ENCODE measurements at regions not wholly inside any gene's neighbourhood (a gene's known extent, or its start where the extent isn't known, plus 50 kb on each side); places are given as distances from the start of the nearest gene placed in this dataset.

DNA sequence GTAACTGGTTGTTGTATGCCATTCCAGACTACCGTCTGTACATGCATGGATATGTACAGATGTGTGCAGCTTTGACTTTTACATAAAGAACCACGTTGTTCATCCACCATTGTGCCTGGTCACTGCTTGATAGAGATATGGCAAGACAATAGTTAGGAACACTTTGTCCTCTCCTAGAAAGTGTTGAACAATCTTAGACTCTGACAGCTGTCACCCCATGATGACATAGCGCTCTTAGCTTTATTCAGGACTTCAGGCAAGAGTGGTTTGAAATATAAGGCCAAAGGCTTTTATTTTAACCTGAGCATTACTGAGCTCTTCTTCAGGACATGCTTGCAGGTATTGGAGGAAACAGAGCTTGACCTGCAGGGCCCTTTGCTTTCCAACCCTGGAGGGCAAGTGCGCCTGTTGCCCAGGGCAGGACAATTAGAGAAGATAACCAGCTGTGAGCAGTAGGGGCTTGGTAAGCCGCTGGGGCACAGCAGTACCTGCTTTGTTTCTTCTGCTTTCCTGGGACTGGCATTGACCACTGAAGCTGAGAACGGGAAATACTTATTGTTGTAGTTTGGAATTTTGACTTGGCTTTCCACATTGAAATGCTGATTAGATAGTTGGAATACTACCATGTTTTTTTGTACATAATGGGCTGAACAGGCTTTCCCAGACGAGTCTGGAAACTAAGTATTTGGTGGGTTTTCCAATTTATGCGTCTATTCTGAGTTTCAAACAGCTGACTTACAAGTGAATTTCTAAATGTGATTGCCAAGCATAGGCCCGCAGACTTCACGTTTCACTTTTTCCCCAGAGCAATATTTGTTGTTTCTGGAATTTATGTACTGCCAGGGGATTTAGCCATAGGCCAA, 51.1 kb downstream of the GARRE1 start:
- 18 to 24% methylated on average over 10 of the region's 10 CpGs for WGBS, 2 donors
- Histone ChIP-seq H3K4me3 (ENCODE audit: low read length in 2 of 2) (no peak overlapping the region), H3K27ac (ENCODE audit: low read depth in 1 of 2, low read length in 2 of 2) (peak overlapping the region; percentile 57 to 94), H3K4me1 (ENCODE audit: control insufficient read depth in 1 of 2, insufficient read depth in 2 of 2, low read length in 2 of 2) (peaks cover 0 to 3% of the 10 kb centered on the region in 2 donors), H3K9me3 (ENCODE audit: control insufficient read depth, low read length) (no peaks in the 10 kb centered on the region), H3K36me3 (ENCODE audit: control insufficient read depth in 1 of 2, insufficient read depth in 2 of 2, low read length in 1 of 2) (peaks cover 0 to 2% of the 10 kb centered on the region in 2 donors), H3K27me3 (ENCODE audit: control insufficient read depth in 1 of 2, insufficient read depth in 2 of 2, low read length in 1 of 2) (no peaks in the 10 kb centered on the region)
- ATAC-seq (ENCODE audit: low FRiP score), result peak; percentile 15
- intact Hi-C loops (cut with DNase I), result no loop called here
- no peak for DNase-seq

DNA sequence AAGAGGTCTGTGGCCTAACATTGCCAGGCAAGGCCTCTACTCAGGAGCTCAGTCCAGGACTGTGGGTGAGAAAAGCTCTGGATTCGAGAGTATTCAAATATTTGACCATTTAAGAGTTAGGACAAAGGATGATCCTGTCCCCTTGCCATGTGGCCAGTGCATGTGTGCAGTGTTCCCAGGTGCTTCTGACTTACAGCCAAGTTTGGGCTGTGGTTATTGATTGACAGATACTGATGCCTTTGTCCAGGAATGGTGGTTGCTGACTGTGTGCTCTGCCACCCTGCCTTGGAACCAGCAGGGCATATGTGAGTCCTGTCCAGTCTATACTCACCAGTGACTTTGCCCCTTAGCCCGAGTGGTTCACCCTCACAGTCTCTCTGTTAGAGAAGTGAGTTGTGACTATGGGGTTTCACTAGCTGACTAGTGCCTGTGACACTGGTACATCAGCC, 51.9 kb downstream of the GARRE1 start:
- intact Hi-C loops (cut with DNase I), result no loop called here

DNA sequence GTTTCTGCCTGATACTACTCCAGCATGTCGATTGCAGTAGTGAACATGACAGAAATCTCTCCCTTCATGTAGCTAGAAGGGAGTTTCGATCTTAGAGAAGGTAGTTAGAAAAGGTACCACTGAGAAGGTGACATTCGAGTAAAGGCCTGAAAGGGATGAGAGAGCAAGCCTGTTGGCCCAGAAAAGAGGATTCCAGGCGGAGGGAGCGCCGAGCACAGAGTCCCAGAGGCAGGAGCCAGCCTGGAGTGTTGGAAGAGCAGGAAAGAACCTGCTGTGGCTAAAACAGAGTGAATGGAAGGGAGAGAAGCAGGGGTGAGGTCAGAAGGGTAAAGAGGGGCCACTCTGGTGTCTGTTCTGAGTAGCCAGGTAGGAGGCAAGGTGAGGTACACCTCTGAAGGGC, 52.5 kb downstream of the GARRE1 start:
- no peak overlapping the region for H3K4me3 ChIP-seq (ENCODE audit: low read length in 2 of 2)
- peak overlapping the region; percentile 3 to 93 for H3K27ac ChIP-seq (ENCODE audit: low read depth in 1 of 2, low read length in 2 of 2)
- H3K36me3 ChIP-seq (ENCODE audit: control insufficient read depth in 1 of 2, insufficient read depth in 2 of 2, low read length in 1 of 2), result no peaks in the 10 kb centered on the region
- peaks cover 0 to 3% of the 10 kb centered on the region in 2 donors for H3K4me1 ChIP-seq (ENCODE audit: control insufficient read depth in 1 of 2, insufficient read depth in 2 of 2, low read length in 2 of 2)
- no peaks in the 10 kb centered on the region for H3K9me3 ChIP-seq (ENCODE audit: control insufficient read depth, low read length)
- DNase-seq (no peak), ATAC-seq (ENCODE audit: low FRiP score) (no peak)
- 33 to 42% methylated on average over 6 of the region's 6 CpGs for WGBS, 2 donors
- intact Hi-C loops (cut with DNase I), result no loop called here
- H3K27me3 ChIP-seq (ENCODE audit: control insufficient read depth in 1 of 2, insufficient read depth in 2 of 2, low read length in 1 of 2), result no peaks in the 10 kb centered on the region

More for the DNA sequence above, 51.9 kb downstream of the GARRE1 start:
- Histone ChIP-seq H3K27ac (ENCODE audit: low read depth in 1 of 2, low read length in 2 of 2) (peak overlapping the region; percentile 38 to 94), H3K36me3 (ENCODE audit: control insufficient read depth in 1 of 2, insufficient read depth in 2 of 2, low read length in 1 of 2) (no peaks in the 10 kb centered on the region), H3K27me3 (ENCODE audit: control insufficient read depth in 1 of 2, insufficient read depth in 2 of 2, low read length in 1 of 2) (no peaks in the 10 kb centered on the region), H3K4me3 (ENCODE audit: low read length in 2 of 2) (no peak overlapping the region), H3K4me1 (ENCODE audit: control insufficient read depth in 1 of 2, insufficient read depth in 2 of 2, low read length in 2 of 2) (peaks cover 0 to 3% of the 10 kb centered on the region in 2 donors), H3K9me3 (ENCODE audit: control insufficient read depth, low read length) (no peaks in the 10 kb centered on the region)
- WGBS, 2 donors, result 15 to 21% methylated on average over 2 of the region's 2 CpGs
- no peak for DNase-seq
- ATAC-seq (ENCODE audit: low FRiP score), result peak; percentile 53

DNA sequence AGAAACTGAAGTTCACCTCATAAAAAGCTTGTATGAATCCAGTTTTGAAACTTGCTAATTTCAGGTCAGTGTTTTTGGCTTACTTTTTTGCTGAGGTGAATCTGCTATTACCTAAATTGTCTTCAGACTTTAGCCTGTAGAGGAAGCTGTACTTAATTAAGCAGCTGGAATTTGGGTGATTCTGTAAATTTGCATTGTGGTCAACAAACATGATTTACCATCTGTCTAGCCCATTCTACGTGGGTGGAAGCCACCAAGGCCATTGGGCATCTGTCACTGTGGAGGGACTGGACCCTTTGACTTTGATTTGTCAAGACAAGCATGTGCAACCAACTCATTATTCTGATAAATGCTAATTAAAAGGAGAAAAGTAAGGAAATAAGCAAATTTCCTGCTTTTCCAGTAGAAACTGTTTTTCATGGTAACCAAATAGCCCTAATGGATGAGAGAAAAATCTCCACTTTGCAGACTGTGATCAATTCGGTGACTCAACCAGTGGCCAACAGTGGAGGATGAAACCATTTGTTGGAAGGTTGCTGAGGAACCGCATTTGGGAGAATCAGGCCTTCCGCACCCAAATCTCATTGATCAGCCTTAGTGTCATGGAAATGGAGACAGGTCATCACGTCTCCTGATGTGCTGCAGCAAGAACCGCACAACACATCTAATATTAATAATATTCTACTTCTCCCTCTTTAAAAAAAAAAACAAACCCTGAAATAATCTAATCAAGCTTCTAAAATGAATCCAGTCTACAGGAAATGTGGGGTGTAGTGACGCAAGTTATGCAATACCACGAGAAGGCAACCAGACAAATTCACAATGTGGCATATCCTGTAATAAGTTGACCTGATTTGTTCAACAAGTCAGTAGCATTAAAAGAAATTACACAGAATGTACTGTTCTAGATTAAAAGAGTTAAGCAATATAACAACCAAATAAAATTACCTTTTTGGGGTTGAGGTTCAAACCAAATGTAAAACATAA, 54.3 kb downstream of the GARRE1 start:
- Histone ChIP-seq H3K4me1 (ENCODE audit: control insufficient read depth in 1 of 2, insufficient read depth in 2 of 2, low read length in 2 of 2) (peaks cover 0 to 3% of the 10 kb centered on the region in 2 donors), H3K36me3 (ENCODE audit: control insufficient read depth in 1 of 2, insufficient read depth in 2 of 2, low read length in 1 of 2) (no peaks in the 10 kb centered on the region), H3K27me3 (ENCODE audit: control insufficient read depth in 1 of 2, insufficient read depth in 2 of 2, low read length in 1 of 2) (no peaks in the 10 kb centered on the region), H3K27ac (ENCODE audit: low read depth in 1 of 2, low read length in 2 of 2) (peak overlapping the region; percentile 9), H3K9me3 (ENCODE audit: control insufficient read depth, low read length) (no peaks in the 10 kb centered on the region), H3K4me3 (ENCODE audit: low read length in 2 of 2) (no peak overlapping the region)
- DNase-seq, result no peak
- ATAC-seq (ENCODE audit: low FRiP score), result no peak
- WGBS, 2 donors, result 91 to 93% methylated on average over 8 of the region's 8 CpGs
- intact Hi-C loops (cut with DNase I), result no loop called here

DNA sequence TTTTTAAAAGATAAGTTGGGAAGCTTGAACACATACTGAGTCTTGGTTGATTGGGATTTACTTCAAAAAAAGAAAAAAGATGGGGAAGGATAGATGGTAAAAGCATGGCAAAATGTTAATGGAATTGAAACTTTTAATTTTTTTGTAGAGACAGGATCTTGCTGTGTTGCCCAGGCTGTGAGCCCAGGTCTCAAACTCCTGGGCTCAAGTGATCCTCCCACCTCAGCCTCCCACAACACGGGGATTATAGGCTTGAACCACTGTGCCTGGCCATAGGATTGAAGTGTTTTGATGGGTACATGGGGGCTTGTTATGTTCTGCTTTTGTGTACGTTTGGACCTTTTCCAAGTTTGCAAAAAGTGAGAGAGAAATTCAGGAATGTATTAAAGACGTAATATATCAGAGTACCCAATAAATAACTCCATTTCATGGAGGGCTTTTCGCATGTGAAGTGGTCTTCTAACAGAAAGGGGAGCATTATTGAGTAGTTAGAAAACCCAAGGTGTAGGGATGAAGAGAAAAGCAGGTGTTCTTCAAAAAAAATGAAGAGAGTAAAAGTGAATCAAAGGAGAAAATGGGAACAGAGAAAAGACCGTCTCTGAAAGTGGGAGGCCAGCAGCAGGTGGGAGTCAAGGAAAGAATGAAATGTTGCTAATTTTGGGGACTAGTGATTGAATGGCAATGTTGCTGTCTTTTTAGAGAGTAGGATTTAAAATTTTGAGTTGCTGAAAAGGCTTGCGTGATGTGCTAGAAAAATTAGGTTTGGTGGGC, 55.2 kb downstream of the GARRE1 start:
- Histone ChIP-seq H3K27ac (ENCODE audit: low read depth in 1 of 2, low read length in 2 of 2) (no peak overlapping the region), H3K4me1 (ENCODE audit: control insufficient read depth in 1 of 2, insufficient read depth in 2 of 2, low read length in 2 of 2) (peaks cover 0 to 3% of the 10 kb centered on the region in 2 donors), H3K36me3 (ENCODE audit: control insufficient read depth in 1 of 2, insufficient read depth in 2 of 2, low read length in 1 of 2) (no peaks in the 10 kb centered on the region), H3K4me3 (ENCODE audit: low read length in 2 of 2) (no peak overlapping the region), H3K27me3 (ENCODE audit: control insufficient read depth in 1 of 2, insufficient read depth in 2 of 2, low read length in 1 of 2) (no peaks in the 10 kb centered on the region), H3K9me3 (ENCODE audit: control insufficient read depth, low read length) (no peaks in the 10 kb centered on the region)
- 85 to 90% methylated on average over 6 of the region's 6 CpGs for WGBS, 2 donors
- ATAC-seq (ENCODE audit: low FRiP score), result no peak
- intact Hi-C loops (cut with DNase I), result no loop called here
- DNase-seq, result no peak

DNA sequence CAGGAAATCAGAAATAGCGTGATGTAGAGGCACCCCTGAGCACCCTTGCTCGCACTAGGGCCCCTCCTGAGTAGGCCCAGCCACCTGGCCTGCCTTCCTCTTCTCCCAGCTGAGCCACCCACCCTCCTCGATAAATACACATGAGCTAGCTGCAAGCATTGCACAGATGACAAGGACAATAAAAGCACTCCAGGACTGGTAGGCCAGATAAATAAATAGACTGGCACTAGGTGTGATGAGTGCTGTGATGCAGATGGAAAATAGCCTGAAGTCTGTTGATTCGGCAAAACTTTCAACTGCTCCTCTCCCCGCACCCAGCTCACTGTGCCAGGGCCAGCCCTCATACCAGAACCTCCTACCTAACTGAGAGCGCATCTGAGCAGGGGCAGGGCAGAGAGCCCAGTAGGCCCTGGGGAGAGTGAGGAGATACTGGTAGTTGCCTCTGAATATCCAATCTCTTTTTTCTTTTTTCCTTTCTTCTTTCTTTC, 54.5 kb upstream of the GPI start:
- peak; percentile 33 for ATAC-seq (ENCODE audit: low FRiP score)
- WGBS, 2 donors, result 33 to 40% methylated on average over 6 of the region's 6 CpGs

DNA sequence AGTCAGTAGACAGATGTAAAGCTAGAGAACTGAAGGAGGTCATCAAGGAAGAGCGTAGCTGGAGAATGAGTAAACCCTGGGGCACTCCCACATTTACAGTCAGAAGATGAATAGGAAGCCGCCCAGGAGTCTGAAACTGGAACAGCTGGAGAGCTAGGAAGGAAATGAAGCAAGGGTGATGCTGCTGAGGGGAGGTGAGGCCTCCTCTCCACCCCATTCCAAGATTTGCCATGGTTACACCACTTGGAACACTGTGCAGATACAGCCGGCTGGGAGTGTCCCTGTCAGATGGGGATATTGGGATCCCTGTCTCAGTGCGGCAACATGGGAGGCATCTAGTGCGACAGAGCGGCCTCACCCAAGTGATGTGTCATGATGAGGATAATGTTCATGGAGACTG, 51.8 kb upstream of the GPI start:
- no peaks in the 10 kb centered on the region for H3K27me3 ChIP-seq (ENCODE audit: control insufficient read depth in 1 of 2, insufficient read depth in 2 of 2, low read length in 1 of 2)

More for the DNA sequence above, 54.5 kb upstream of the GPI start:
- intact Hi-C loops (cut with DNase I), result no loop called here
- Histone ChIP-seq H3K9me3 (ENCODE audit: control insufficient read depth, low read length) (no peaks in the 10 kb centered on the region), H3K27ac (ENCODE audit: low read depth in 1 of 2, low read length in 2 of 2) (no peak overlapping the region), H3K4me3 (ENCODE audit: low read length in 2 of 2) (no peak overlapping the region), H3K36me3 (ENCODE audit: control insufficient read depth in 1 of 2, insufficient read depth in 2 of 2, low read length in 1 of 2) (no peaks in the 10 kb centered on the region), H3K4me1 (ENCODE audit: control insufficient read depth in 1 of 2, insufficient read depth in 2 of 2, low read length in 2 of 2) (peaks cover 0 to 3% of the 10 kb centered on the region in 2 donors), H3K27me3 (ENCODE audit: control insufficient read depth in 1 of 2, insufficient read depth in 2 of 2, low read length in 1 of 2) (no peaks in the 10 kb centered on the region)
- DNase-seq, result no peak

More for the DNA sequence above, 51.8 kb upstream of the GPI start:
- no peaks in the 10 kb centered on the region for H3K9me3 ChIP-seq (ENCODE audit: control insufficient read depth, low read length)
- DNase-seq (no peak), ATAC-seq (ENCODE audit: low FRiP score) (no peak)
- H3K27ac ChIP-seq (ENCODE audit: low read depth in 1 of 2, low read length in 2 of 2), result no peak overlapping the region
- intact Hi-C loops (cut with DNase I), result no loop called here
- H3K4me1 ChIP-seq (ENCODE audit: control insufficient read depth in 1 of 2, insufficient read depth in 2 of 2, low read length in 2 of 2), result peaks cover 0 to 4% of the 10 kb centered on the region in 2 donors
- 92 to 93% methylated on average over 6 of the region's 6 CpGs for WGBS, 2 donors
- no peaks in the 10 kb centered on the region for H3K36me3 ChIP-seq (ENCODE audit: control insufficient read depth in 1 of 2, insufficient read depth in 2 of 2, low read length in 1 of 2)
- no peak overlapping the region for H3K4me3 ChIP-seq (ENCODE audit: low read length in 2 of 2)
